ENCODE measurements at regions not wholly inside any gene's neighbourhood (a gene's known extent, or its start where the extent isn't known, plus 50 kb on each side); places are given as distances from the start of the nearest gene placed in this dataset.
"Not testable (repeated sequence)": the region's sequence is repeated elsewhere in the genome, so short reads cannot be mapped to it uniquely, and the experiment has no call there.

- no peak for DNase-seq (ENCODE audit: low spot score)
Measured at GRCh38 chr2:34547340-34547739, 948.2 kb upstream of the FAM98A start.

- no peak for DNase-seq (ENCODE audit: low spot score)
Measured at GRCh38 chr2:34545486-34546136, 946.5 kb upstream of the FAM98A start.

GRCh38 chr2:34534761-34535160 is 935.7 kb upstream of the FAM98A start:
- no peak for DNase-seq (ENCODE audit: low spot score)

- DNase-seq (ENCODE audit: low spot score), result no peak
Measured at GRCh38 chr2:34534341-34534740, 935.2 kb upstream of the FAM98A start.

- DNase-seq (ENCODE audit: low spot score), result no peak
Measured at GRCh38 chr2:34533585-34534183, 934.6 kb upstream of the FAM98A start.

GRCh38 chr2:34529965-34530364 is 930.9 kb upstream of the FAM98A start:
- no peak for DNase-seq (ENCODE audit: low spot score)

- no peak for DNase-seq (ENCODE audit: low spot score)
Measured at GRCh38 chr2:34523958-34524514, 924.9 kb upstream of the FAM98A start.

GRCh38 chr2:34519659-34520058 is 920.6 kb upstream of the FAM98A start:
- no peak for DNase-seq (ENCODE audit: low spot score)

- no peak for DNase-seq (ENCODE audit: low spot score)
Measured at GRCh38 chr2:34498561-34498960, 899.5 kb upstream of the FAM98A start.

GRCh38 chr2:34494192-34494591 is 895.1 kb upstream of the FAM98A start:
- DNase-seq (ENCODE audit: low spot score), result not testable (repeated sequence)

- no peak for DNase-seq (ENCODE audit: low spot score)
Measured at GRCh38 chr2:34492561-34493455, 893.7 kb upstream of the FAM98A start.

- no peak for DNase-seq (ENCODE audit: low spot score)
Measured at GRCh38 chr2:34486965-34487364, 887.9 kb upstream of the FAM98A start.

GRCh38 chr2:34481542-34481941 is 882.4 kb upstream of the FAM98A start:
- DNase-seq (ENCODE audit: low spot score), result no peak

GRCh38 chr2:34480366-34480765 is 881.3 kb upstream of the FAM98A start:
- no peak for DNase-seq (ENCODE audit: low spot score)

- DNase-seq (ENCODE audit: low spot score), result no peak
Measured at GRCh38 chr2:34475156-34475555, 876.1 kb upstream of the FAM98A start.

GRCh38 chr2:34474646-34475045 is 875.5 kb upstream of the FAM98A start:
- DNase-seq (ENCODE audit: low spot score), result no peak

GRCh38 chr2:34447097-34447496 is 848.0 kb upstream of the FAM98A start:
- DNase-seq (ENCODE audit: low spot score), result no peak

GRCh38 chr2:34423301-34423700 is 824.2 kb upstream of the FAM98A start:
- no peak for DNase-seq (ENCODE audit: low spot score)

- DNase-seq (ENCODE audit: low spot score), result no peak
Measured at GRCh38 chr2:34419856-34420255, 820.8 kb upstream of the FAM98A start.

- no peak for DNase-seq (ENCODE audit: low spot score)
Measured at GRCh38 chr2:34416856-34417255, 817.8 kb upstream of the FAM98A start.

- DNase-seq (ENCODE audit: low spot score), result no peak
Measured at GRCh38 chr2:34414856-34415255, 815.8 kb upstream of the FAM98A start.

GRCh38 chr2:34408100-34408499 is 809.0 kb upstream of the FAM98A start:
- no peak for DNase-seq (ENCODE audit: low spot score)

- no peak for DNase-seq (ENCODE audit: low spot score)
Measured at GRCh38 chr2:34403512-34403911, 804.4 kb upstream of the FAM98A start.

Data from AG08396 (cell line).